Osteocyte (in vitro differentiated cells): ENCODE measurements at regions not wholly inside any gene's neighbourhood (a gene's known extent, or its start where the extent isn't known, plus 50 kb on each side); places are given as distances from the start of the nearest gene placed in this dataset.

Experiments
- DNase-seq: peaks from one replicate; pipeline ENCODE4 v3.0.0; 2021; ENCODE audit warnings: mixed read lengths; ENCODE audit not compliant: unreplicated experiment; ENCODE audit errors: extremely low spot score
- H3K27ac Mint-ChIP-seq: one replicate; pipeline ENCODE4 v1.8.0; 2021; ENCODE audit warnings: mild to moderate bottlenecking, mixed read lengths; ENCODE audit not compliant: unreplicated experiment
- H3K27me3 Mint-ChIP-seq: one replicate; pipeline ENCODE4 v1.8.0; 2021; ENCODE audit warnings: mixed read lengths; ENCODE audit not compliant: unreplicated experiment
- H3K36me3 Mint-ChIP-seq: one replicate; pipeline ENCODE4 v1.8.0; 2021; ENCODE audit warnings: mixed read lengths; ENCODE audit not compliant: unreplicated experiment
- H3K4me1 Mint-ChIP-seq: one replicate; pipeline ENCODE4 v1.8.0; 2021; ENCODE audit warnings: mixed read lengths; ENCODE audit not compliant: unreplicated experiment
- H3K4me3 Mint-ChIP-seq: one replicate; pipeline ENCODE4 v1.8.0; 2021; ENCODE audit warnings: mild to moderate bottlenecking, moderate library complexity, mixed read lengths; ENCODE audit not compliant: unreplicated experiment
- H3K9me3 Mint-ChIP-seq: one replicate; pipeline ENCODE4 v1.8.0; 2021; ENCODE audit warnings: mixed read lengths; ENCODE audit not compliant: unreplicated experiment
- CTCF ChIP-seq: fragments of 200-600 bp; sonication (generic); IDR thresholded peaks from 2 replicates; pipeline ENCODE4 v1.5.0; 2021; ENCODE audit warnings: antibody characterized with exemption, mild to moderate bottlenecking, moderate library complexity

- no peaks in the 10 kb centered on the region for H3K27me3 Mint-ChIP-seq
- H3K4me1 Mint-ChIP-seq: peaks cover 2% of the 10 kb centered on the region
- H3K9me3 Mint-ChIP-seq: no peaks in the 10 kb centered on the region
- DNase-seq: no peak
- H3K4me3 Mint-ChIP-seq: no peak overlapping the region
- no peak overlapping the region for H3K27ac Mint-ChIP-seq
- TF ChIP-seq CTCF: no peak
- no peaks in the 10 kb centered on the region for H3K36me3 Mint-ChIP-seq
Measured at GRCh38 chr5:57595523-57595991, 112.9 kb upstream of the ACTBL2 start.

GRCh38 chr5:57594436-57594835 is 111.8 kb upstream of the ACTBL2 start:
- DNase-seq: no peak
- H3K9me3 Mint-ChIP-seq: no peaks in the 10 kb centered on the region
- H3K36me3 Mint-ChIP-seq: no peaks in the 10 kb centered on the region
- no peaks in the 10 kb centered on the region for H3K4me1 Mint-ChIP-seq
- H3K27me3 Mint-ChIP-seq: no peaks in the 10 kb centered on the region
- H3K4me3 Mint-ChIP-seq: no peak overlapping the region
- no peak overlapping the region for H3K27ac Mint-ChIP-seq
- TF ChIP-seq CTCF: no peak

GRCh38 chr5:57592236-57592635 is 109.6 kb upstream of the ACTBL2 start:
- H3K27ac Mint-ChIP-seq: no peak overlapping the region
- no peak overlapping the region for H3K4me3 Mint-ChIP-seq
- H3K36me3 Mint-ChIP-seq: no peaks in the 10 kb centered on the region
- DNase-seq: no peak
- TF ChIP-seq CTCF: no peak
- H3K9me3 Mint-ChIP-seq: no peaks in the 10 kb centered on the region
- peaks cover 2% of the 10 kb centered on the region for H3K27me3 Mint-ChIP-seq
- no peaks in the 10 kb centered on the region for H3K4me1 Mint-ChIP-seq

GRCh38 chr5:57586649-57587048 is 104.0 kb upstream of the ACTBL2 start:
- no peak for DNase-seq
- H3K4me1 Mint-ChIP-seq: no peaks in the 10 kb centered on the region
- H3K27me3 Mint-ChIP-seq: peaks cover 14% of the 10 kb centered on the region
- no peak for TF ChIP-seq CTCF
- H3K36me3 Mint-ChIP-seq: no peaks in the 10 kb centered on the region
- no peak overlapping the region for H3K4me3 Mint-ChIP-seq
- no peaks in the 10 kb centered on the region for H3K9me3 Mint-ChIP-seq
- no peak overlapping the region for H3K27ac Mint-ChIP-seq

- no peak for TF ChIP-seq CTCF
- Mint-ChIP-seq H3K4me1 (no peaks in the 10 kb centered on the region), H3K4me3 (no peak overlapping the region), H3K9me3 (no peaks in the 10 kb centered on the region), H3K27ac (no peak overlapping the region), H3K27me3 (peaks cover 15% of the 10 kb centered on the region), H3K36me3 (no peaks in the 10 kb centered on the region)
- DNase-seq: no peak
Measured at GRCh38 chr5:57582578-57583070, 100.0 kb upstream of the ACTBL2 start.
